EH (cell line): ENCODE measurements at regions not wholly inside any gene's neighbourhood (a gene's known extent, or its start where the extent isn't known, plus 50 kb on each side); places are given as distances from the start of the nearest gene placed in this dataset.

Source experiments
- DNase-seq: peaks from one replicate; pipeline ENCODE4 v3.0.0-alpha.2; 2015; ENCODE audit warnings: low read depth

DNA sequence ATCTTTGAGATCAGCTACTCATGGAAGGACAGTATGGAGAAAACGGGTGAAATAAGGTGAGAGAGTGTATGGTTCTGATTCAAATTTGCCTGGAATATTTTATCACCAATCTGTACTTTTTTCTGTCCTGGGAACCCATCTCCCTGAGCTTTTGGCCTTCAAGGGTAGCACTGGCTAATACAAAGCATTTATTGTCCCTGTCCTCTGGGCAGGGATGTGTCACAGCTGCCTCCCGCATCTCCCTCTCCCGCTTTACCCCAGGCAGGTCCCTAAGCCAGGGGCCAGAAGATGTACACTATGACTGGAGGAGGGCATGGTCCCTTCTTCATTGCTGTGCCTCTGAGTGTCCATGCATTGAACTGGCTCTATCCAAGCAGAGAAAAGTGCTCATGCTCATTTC lies 201.7 kb upstream of the CHRNA7 start:
- no peak for DNase-seq

GRCh38 chr15:31830591-31830990 lies 199.7 kb upstream of the CHRNA7 start:
- no peak for DNase-seq

DNA sequence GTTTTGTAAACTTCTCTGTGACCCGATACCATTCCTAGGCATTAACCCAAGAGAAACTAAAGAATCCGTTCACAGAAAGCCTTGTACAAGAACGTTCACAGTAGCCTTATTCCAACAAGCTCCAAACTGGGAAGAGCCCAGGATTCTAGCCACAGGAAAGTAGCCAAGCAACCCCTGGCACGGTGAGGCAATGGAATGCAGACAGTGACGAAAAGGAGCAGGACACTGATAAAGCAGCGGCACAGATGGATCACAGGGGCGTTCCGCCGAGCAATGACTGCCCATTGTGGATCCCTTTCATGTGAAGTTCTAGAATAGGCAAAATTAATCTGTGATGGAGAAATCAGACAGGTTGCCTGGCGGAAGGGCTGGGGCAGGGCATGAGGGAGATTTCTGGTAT lies 198.7 kb upstream of the CHRNA7 start:
- no peak for DNase-seq

- no peak for DNase-seq
These were observed 195.7 kb upstream of the CHRNA7 start for GRCh38 chr15:31834654-31835053.

- no peak for DNase-seq
These were observed 190.9 kb upstream of the CHRNA7 start for GRCh38 chr15:31839388-31839787.

DNA sequence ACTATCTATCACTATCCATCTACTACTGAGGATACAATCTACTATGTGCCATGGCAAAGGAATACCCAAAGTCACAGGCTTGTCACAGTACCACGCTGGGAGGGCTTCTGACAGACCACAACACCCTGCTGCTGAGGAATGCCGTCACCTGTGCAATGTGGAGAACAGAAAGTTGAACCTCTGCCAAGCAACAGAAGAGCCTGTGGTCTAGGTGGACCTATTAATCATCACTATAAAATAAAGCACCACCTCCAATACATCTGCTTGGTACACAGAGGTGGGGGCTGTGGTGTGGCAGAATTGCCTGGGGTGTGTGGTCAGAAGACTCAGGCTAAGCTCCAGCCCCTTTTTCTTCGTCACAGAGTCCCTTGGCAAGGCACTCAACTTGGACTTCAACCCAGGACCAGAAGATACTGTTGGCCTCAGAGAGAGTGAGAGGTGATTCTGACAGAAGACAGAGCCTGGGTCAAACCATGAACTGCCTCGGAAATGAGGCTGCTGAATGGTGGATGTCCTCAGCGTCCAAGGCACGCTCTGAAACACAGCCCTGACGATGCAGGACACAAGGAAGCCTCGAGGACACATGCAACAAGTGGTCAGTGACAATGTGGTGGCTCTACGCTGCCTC lies 189.4 kb upstream of the CHRNA7 start:
- no peak for DNase-seq

DNA sequence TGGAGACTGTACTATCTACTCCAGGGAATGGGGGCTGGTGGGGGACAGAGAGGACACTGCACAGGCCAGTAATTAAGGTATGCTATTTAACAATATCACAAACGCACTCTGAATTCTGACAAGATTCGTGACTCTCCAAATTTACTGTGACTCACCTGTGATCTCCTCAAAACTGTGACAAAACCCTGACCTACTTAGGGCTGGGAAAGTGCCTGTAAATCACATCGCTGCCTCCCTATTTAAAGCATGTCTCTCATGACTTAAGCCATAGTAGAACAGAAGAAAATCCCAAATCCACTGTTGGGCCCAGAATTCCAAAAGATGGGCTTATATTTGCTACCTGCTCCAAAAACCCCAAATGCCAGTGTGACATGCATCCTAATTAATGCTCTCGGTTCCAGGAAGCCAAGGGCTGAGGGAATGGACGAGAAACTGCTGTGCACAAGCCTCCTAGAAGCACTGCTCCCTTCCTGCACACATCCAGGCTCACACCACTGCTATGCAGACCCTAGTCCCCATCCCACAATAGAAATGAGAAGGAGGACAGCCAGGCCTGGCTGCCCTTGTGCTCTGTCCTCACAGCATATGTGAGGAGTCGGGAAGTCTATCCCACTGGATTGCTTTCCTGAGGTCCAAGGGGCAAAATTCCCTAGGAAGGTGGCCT lies 187.7 kb upstream of the CHRNA7 start:
- DNase-seq: no peak

DNA sequence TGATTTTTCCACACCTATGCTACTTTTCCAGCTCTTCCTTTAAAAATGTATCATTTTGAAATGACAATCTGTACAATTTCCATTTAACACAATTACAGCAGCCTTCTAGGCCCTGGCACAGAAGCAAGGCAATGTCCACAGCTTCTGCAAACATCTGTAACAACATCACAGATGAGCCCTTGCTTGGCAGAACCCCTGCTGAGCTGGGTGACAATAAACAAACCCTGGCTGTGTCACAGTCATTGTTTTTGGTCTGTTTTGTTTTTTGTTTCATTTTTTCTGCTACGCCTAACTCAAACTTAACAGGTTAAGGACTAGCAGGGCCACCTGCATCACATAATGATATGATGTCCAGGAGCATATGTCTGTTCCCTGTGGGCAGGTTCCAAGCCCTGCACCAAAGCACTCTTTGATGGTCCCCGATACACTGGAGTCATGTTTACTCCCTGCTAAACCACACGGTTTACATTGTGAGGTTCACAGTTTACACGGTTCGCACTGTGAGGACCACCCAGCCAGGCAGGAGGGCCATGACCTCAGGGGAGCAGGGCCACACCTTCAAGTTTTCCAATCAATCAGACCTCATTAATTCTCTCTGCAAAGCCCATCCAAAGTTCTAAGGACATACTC lies 186.8 kb upstream of the CHRNA7 start:
- DNase-seq: no peak

GRCh38 chr15:31845791-31846190 lies 184.5 kb upstream of the CHRNA7 start:
- DNase-seq: no peak

- DNase-seq: no peak
These were observed 182.4 kb upstream of the CHRNA7 start for GRCh38 chr15:31847961-31848360.

- no peak for DNase-seq
These were observed 181.7 kb upstream of the CHRNA7 start for GRCh38 chr15:31848621-31849020.

DNA sequence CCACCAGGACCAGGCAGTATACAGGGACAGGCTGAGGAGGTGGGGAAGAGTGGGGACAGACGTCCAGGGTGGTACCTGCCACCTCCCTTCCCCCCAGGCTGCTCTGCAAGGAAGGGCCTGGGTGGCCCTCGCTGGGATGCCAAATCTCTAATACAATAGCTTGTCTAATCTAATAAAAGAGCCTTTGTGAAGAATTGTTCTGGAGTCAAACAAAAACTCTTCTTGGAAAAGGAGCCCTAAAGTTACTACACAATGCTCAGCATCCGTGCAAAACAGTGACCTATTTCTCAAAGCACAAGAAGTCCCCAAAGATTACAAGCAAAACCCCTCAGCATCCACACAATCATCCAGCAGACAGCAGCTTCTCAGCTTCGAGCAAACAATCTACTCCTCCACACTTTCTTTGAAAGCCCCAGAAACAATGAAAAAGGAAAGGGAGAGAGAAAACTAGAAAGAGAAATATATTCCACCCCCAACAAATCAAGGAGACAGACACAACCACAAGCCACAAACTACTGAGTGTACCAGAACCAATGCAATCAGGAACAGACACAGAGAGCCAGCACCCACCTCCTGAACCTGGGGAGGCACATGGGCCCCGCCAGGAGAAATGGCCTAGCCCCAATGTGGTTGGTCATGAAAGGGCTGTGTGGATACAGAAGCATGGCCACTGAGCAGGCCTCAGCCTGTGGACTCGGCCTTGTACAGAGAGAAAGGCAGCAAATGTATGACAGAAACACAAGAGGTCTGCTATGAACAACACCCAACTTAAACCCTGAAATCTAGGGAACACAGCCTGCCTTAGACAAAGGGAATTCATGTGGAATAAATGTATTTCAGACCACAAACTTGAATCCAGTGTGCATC lies 177.1 kb upstream of the CHRNA7 start:
- no peak for DNase-seq

- DNase-seq: no peak
These were observed 173.7 kb upstream of the CHRNA7 start for GRCh38 chr15:31856581-31856980.

- no peak for DNase-seq
These were observed 173.1 kb upstream of the CHRNA7 start for GRCh38 chr15:31857194-31857593.

DNA sequence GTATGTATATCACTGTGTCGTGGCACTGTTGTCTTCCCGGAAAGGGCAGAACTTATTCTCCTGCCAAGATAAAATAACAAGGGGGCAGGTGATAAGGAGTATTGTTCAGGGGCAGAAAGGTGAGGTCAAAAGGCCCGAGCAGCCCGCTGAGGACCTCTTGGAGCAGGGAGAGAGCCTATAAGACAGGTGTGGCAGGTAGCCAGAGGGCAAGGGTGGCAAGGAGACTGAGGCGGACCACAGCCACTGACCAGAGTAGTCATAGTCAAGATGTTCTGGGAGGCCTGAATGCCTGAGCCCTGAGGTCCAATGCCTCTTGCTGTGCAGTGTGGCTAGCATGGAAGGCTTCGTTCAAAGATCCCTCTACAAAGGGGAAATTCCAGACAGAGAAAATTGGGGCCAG lies 172.3 kb upstream of the CHRNA7 start:
- no peak for DNase-seq

GRCh38 chr15:31866248-31866647 lies 164.1 kb upstream of the CHRNA7 start:
- no peak for DNase-seq

DNA sequence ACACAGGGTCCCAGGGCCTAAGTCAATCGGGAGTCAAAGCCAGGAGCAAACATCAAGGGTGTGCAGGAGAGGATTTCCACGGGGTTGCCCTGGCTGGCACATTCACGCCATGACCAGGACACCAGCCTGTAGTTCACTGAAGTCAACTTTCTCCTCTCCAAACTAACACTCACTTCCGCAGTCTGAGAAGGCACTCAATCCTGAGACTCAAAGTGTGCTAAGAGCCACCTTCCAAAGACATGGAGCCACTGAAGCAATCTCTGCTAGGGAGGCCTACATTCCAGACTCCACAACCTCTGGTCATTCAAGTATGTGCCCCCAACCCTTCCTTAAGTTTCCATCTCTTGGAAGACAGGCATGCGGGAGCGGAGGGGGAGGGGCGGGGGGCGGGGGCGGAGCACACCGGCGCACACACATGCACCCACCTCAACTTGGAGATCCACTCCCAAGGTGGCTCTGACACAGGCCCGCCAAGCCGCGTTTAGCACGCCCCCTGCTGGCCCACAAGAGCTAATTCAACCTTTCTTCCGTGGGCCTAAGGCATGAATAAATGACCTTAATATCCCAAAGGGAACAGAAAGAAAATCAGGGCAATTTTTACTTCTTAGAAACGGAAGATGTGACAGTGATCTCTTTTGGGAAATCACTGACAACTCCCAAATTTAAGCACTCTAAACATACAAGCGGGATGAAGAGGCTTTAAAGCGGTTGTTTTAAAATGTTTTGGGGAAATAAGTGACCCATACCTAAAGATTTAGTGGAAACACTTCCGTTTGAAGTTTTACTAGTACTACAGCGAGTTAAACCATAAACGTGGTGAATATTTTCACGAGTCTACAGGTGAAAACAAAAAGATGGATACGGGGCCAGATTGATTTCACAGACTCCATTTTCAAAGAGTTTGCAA lies 162.5 kb upstream of the CHRNA7 start:
- peak; percentile 37 for DNase-seq

GRCh38 chr15:31869686-31870307 lies 160.5 kb upstream of the CHRNA7 start:
- DNase-seq: no peak

DNA sequence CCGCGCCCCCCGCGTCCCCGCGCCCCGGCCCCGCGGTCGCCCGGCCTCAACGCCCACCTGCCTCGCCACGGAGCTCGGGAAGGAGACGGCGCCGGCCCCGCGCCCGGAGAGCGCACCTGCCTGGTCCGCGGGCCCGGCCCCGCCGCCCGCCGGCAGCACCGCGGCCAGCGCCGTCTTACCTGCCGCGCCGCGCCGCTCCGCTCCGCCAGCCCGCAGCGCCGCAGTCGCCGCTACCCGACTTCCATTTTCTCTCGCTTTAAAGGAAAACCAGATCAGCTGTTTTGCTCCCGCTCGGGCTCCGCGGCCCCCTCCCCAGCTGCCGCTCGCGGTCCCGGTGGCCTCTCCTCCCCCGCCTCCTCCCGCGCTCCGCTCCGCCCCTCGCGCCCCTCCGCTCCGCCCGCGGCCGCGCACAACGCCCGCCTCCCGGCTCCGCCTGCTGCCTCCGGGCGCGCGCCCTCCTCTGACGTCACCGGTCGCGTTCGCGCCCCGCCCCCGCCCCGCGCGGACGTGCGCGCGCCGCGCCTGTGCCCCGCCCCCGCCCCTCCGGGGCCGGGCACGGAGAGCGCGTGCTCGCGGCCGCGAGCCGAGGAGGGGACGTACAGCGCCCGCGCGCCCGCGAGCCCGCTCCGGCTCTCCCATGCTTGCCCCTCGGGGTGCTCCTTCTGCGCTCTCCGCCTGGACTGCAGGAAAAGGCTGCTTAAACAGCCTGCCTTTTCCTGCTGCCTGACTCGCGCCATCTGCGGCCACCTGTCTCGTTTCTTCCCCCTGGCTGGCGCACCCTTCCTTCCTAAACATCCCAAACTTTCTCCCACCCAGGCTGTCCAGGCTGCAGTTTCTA lies 159.8 kb upstream of the CHRNA7 start, which contains the start of gene OTUD7A:
Gene OTUD7A (minus strand): TSS at position 346 of the 838 bp plus-strand sequence.
- DNase-seq: peak; percentile 71
